ENCODE measurements at regions not wholly inside any gene's neighbourhood (a gene's known extent, or its start where the extent isn't known, plus 50 kb on each side); places are given as distances from the start of the nearest gene placed in this dataset.

GRCh38 chr9:118809160-118809625 is 560.0 kb downstream of the BRINP1 start:
- no peak for DNase-seq

DNA sequence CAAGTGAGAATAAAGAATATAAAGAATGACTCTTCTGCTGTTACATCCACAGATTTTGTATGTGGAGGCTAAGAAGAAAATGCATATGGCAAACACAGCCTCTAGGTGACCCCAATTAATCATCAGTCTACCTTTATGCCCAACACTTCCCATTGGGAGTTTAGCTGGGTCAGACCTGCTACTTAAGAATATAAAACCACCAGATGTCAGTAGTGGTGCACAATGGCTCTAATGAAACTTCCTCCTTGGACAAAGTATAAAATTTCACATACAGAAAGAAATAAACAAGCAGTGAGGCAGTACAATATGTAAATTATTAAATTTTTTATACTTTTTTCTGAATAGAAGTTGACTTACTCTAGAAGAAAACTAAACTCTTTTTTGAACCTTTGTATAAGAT is 539.9 kb downstream of the BRINP1 start:
- DNase-seq = no peak

DNA sequence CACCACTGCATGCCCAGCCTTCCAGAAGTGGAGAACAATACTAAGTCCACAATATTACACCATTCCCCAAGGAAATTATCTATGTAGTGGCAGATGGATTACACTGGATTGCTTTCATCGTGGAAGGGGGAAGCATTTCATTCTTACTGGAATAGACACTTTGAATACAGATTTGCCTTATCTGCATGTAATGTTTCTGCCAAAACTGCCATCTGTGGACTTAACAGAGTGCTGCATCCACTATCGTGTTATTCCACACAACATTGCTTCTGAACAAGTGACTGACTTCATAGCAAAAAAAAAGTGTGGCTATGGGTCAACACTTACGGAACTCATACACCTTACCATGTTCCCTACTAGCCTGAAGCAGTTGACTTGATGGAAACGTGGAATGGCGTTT is 536.9 kb downstream of the BRINP1 start:
- no peak for DNase-seq

- no peak for DNase-seq
Observed at GRCh38 chr9:118836891-118837290, 532.3 kb downstream of the BRINP1 start.

DNA sequence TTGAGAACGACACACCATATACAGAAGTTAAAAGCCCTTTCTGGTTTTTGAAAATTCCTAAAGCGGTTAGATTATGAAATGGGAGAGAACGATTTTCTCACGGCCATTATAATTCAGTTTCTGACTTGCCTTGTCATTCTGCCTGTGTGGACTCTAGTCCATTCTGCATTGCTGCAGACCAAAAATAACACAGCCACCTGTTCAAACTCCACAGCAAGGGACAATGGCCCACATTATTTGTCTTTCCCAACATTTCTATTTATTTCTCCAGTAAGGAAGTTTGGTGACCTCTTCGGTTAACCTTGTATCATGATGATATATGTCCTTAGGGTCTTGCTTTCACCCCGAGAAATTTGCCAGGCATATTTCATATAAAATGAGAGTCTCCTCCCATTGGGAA is 497.7 kb downstream of the BRINP1 start:
- DNase-seq = no peak

DNA sequence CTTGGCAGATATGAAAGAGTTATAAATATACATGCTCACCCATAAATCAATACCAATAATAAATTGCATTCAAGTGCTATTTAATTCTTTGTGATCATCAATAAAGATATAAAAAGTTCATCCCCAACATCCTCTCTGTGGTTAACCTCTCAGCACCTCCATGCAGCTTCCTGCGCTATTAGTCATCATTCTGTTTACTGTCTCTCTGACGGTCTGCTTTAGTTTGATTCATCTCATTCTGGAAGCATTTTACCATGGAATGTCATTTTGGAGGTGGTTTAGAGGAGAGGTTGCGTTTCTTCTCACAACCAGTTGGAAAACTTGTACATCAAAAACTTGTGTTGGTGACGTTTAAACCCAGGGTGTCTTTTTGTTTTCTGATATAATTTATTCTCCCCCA is 486.6 kb downstream of the BRINP1 start:
- DNase-seq = no peak

GRCh38 chr9:118883411-118883810 is 485.8 kb downstream of the BRINP1 start:
- no peak for DNase-seq

- no peak for DNase-seq
Observed at GRCh38 chr9:118891213-118891612, 478.0 kb downstream of the BRINP1 start.

- DNase-seq = no peak
Observed at GRCh38 chr9:118896324-118897000, 472.8 kb downstream of the BRINP1 start.

- no peak for DNase-seq
Observed at GRCh38 chr9:118918180-118918579, 451.1 kb downstream of the BRINP1 start.

GRCh38 chr9:118928722-118929121 is 440.5 kb downstream of the BRINP1 start:
- no peak for DNase-seq

- no peak for DNase-seq
Observed at GRCh38 chr9:118929287-118929686, 439.9 kb downstream of the BRINP1 start.

DNA sequence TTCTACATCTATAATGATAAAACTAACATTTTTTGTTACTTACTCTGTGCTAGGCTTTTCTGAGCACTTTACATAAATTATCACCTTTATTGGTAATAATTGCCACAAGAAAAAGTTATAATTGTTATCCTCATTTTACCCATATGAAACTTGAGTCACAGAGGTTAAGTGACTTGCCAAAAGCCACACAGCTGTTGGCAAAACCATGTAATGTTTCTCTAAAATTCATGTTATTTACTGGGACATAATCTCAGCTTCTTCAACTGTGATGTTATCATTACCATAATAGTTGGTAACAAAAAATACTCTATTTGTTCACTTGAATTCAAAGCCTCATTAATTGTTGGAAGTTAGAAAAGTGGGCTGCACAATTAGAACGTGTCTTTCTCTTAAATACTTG is 437.3 kb downstream of the BRINP1 start:
- no peak for DNase-seq

DNA sequence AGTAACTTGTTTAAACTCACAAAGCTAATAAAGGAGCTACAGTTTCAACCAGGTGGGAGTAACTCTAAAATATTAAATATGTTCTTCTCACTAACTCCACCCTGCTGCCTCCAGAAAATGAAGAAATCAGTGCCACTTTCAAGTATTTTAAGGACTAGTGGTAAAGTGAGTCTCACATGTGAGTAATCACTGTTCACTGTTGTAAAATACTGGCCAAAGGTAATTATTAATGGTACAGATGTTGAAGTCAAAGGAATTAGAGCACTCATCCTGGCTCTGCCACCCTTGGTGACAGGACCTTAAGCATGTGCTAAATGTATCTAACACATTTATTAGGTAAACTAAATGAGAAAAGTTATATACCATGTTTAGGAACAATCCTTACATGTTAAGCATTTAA is 430.7 kb downstream of the BRINP1 start:
- no peak for DNase-seq

DNA sequence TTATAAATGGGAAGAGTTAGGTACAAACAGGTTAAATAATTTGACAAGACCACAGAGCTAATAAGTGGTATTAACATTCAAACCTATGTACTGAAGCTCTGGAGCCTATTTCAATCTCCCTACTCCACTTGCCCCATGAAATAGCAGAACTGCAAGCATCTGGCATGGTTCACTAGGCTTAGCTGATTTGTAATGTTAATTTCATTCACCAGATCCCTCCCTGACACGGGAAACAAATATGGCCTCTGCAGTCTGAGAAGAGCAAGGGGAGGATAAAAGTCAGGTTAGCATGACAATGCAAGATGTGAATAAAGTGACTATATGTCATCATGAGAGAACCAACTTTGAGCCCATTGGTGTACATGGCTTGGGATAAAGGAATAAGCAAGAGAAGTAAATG is 428.8 kb downstream of the BRINP1 start:
- no peak for DNase-seq

- no peak for DNase-seq
Observed at GRCh38 chr9:118946669-118947068, 422.6 kb downstream of the BRINP1 start.

DNA sequence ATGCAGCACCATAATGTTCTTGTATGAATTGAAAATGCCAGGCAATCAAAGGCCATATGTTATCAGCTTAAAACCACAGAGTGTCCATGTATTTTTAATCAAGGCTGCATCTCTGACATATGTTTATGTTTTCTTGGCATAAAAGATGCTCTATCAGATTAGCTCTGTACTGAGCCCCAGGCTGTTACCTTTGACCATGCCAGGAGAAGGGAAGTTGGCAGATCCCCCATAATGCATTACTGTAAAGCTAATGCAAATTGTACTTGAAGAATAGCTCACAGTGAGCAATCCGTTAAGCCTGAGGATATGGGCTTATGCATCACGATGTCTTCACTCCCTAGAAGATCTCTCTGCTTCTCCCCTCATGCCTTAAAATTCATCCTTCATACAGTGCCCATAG is 414.4 kb downstream of the BRINP1 start:
- DNase-seq = no peak

GRCh38 chr9:118957585-118957984 is 411.6 kb downstream of the BRINP1 start:
- no peak for DNase-seq

DNA sequence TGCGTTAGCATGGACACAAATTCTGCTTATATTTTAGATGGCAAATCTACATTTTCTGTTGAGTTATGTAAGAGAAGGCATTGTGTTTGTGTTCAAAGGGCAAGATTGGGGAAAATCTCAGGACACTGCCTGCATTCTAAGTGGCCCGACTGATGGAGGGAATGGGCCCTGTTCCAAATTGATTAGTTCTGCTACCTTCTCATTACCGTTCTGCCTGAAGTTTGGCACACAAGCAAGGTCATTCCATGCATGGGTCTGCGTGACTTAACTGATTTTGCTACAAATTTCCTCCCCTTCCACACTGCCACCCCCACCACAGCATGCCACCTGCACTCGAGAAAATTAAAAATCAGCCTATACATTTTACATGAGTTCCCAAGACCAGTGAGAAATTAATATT is 409.9 kb downstream of the BRINP1 start:
- no peak for DNase-seq

DNA sequence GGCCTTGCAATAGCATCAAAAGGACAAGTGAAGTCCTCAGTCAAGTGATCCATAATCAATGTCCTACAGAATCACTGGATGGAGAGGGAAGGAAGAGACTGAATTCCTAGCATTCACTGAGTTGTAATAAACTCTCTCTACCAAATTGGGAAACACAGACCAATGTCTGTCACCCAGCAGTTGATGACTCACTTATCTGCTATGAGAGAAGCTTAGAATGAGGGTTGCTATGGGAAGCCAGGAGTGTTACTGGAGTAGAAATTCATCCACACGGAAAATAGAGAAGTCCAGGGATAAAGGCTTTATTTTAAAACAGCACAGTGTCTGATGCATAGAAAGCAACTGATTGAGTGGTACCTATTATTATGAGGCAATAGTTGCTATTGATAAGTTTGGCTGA is 407.4 kb downstream of the BRINP1 start:
- DNase-seq = no peak

GRCh38 chr9:118962426-118962825 is 406.8 kb downstream of the BRINP1 start:
- DNase-seq = no peak

- no peak for DNase-seq
Observed at GRCh38 chr9:118963674-118964073, 405.6 kb downstream of the BRINP1 start.

DNA sequence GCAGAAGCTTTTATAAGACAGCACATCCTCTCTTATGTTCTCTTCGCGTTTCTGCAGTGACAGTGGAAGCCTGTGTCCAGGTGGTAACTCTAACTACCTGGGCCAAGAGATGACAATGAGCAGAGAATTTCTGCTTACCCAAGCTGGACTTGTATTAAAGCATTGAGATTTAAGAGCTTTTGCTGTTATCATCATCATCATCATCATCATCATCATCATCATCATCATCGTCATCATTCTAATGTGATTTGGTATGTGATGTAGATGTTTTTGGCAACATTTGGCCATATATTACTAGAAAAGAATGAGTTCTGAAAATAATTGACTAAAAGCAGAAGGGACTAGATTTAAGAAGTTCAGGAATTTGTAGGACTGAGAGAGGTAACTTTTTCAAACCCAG is 401.3 kb downstream of the BRINP1 start:
- no peak for DNase-seq

- no peak for DNase-seq
Observed at GRCh38 chr9:118975736-118976135, 393.5 kb downstream of the BRINP1 start.

- DNase-seq = no peak
Observed at GRCh38 chr9:118976160-118976559, 393.1 kb downstream of the BRINP1 start.

All from activated naive CD4-positive, alpha-beta T cell treated with Interleukin-2 at 50 U/mL for 16 hours (primary cell).